ENCODE measurements at regions not wholly inside any gene's neighbourhood (a gene's known extent, or its start where the extent isn't known, plus 50 kb on each side); places are given as distances from the start of the nearest gene placed in this dataset.

DNA sequence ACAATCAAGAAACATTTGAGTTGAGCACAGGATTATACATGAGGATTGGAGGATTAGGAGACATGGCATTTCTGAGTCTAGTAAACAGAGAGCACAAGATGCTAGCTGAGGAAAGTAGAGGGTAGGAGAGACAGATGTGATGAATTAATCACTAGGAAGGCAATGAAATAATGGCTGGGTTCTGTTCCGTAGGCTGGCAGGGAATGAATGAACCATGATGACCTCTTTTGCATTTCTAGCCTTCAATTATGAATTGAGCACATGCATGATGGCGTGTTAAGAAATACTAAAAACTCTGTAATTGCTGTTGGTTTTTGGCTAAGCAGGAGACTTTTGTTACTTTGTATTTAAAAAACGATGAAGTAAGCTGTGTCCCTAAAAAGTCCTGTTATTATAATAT, 420.0 kb upstream of the TLE4 start:
- 95% methylated on average over 3 of the region's 3 CpGs; no CpG with 5 or more reads in 1 of the 2 experiments for WGBS, 2 experiments (ENCODE audit: extremely low coverage in 1 of 2, insufficient coverage in 1 of 2, insufficient read length in 1 of 2, insufficient replicate concordance in 2 of 2, low coverage in 1 of 2, low lambda C conversion rate in 2 of 2, missing lambda C conversion rate in 1 of 2)
- H3K9me3 ChIP-seq (ENCODE audit: insufficient read depth in 2 of 2, low read depth in 1 of 2, low read length in 1 of 2), result no peaks in the 10 kb centered on the region
- H2BK12ac ChIP-seq (ENCODE audit: low read depth, low read length), result no peak overlapping the region
- no peak overlapping the region for H2BK20ac ChIP-seq (ENCODE audit: low read length)
- ChIA-PET POLR2A (ENCODE audit: partially characterized antibody) (no interaction called here), CTCF (ENCODE audit: partially characterized antibody) (interaction anchor here (0.6 to 2.3 kb wide), 9 partner anchors 8 to 240 kb away, joined by 3 to 11 read pairs (median 3); no protein-coding TSS in a partner anchor)
- no peaks in the 10 kb centered on the region for H3K79me2 ChIP-seq (ENCODE audit: control insufficient read depth in 1 of 2, insufficient read depth in 2 of 2, low read length in 2 of 2)
- no peaks in the 10 kb centered on the region for H3K23me2 ChIP-seq (ENCODE audit: low read depth, low read length)
- H3K4me2 ChIP-seq (ENCODE audit: insufficient read depth in 1 of 2, low read depth in 2 of 2, low read length in 2 of 2), result no peak overlapping the region
- no peaks in the 10 kb centered on the region for H3K79me1 ChIP-seq (ENCODE audit: low read depth, low read length)
- H3K18ac ChIP-seq (ENCODE audit: extremely low read depth, low read length), result no peak overlapping the region
- H2BK5ac ChIP-seq (ENCODE audit: low read depth, low read length), result no peak overlapping the region
- no peak overlapping the region for H3K14ac ChIP-seq (ENCODE audit: insufficient read length)
- no peak overlapping the region for H4K8ac ChIP-seq (ENCODE audit: extremely low read depth, insufficient read depth, low read length)
- no peak overlapping the region for H2AFZ ChIP-seq (ENCODE audit: low read length)
- no peak overlapping the region for H3K9ac ChIP-seq (replicated peaks in 1 of 4; ENCODE audit: extremely low read depth in 1 of 4, low read depth in 3 of 4, low read length in 3 of 4)
- H3K27me3 ChIP-seq (replicated peaks in 1 of 4; ENCODE audit: control insufficient read depth in 3 of 4, extremely low read depth in 1 of 4, insufficient read depth in 3 of 4, low read length in 3 of 4), result no peaks in the 10 kb centered on the region
- no peaks in the 10 kb centered on the region for H4K20me1 ChIP-seq (replicated peaks in 1 of 2; ENCODE audit: control insufficient read depth in 1 of 2, insufficient read depth in 2 of 2, low read length in 2 of 2)
- H3K36me3 ChIP-seq (ENCODE audit: control insufficient read depth in 2 of 4, insufficient read depth in 4 of 4, low read length in 3 of 4), result no peaks in the 10 kb centered on the region
- no peak overlapping the region for H2BK15ac ChIP-seq (ENCODE audit: low read length)
- no peak overlapping the region for H3K23ac ChIP-seq (ENCODE audit: insufficient read length)
- no peak for FAIRE-seq
- H2BK120ac ChIP-seq (replicated peaks; ENCODE audit: low read depth, low read length), result no peak overlapping the region
- H4K91ac ChIP-seq (replicated peaks; ENCODE audit: insufficient read length, low read length), result no peak overlapping the region
- H3K4me1 ChIP-seq (replicated peaks in 1 of 4; ENCODE audit: control insufficient read depth in 3 of 4, insufficient read depth in 4 of 4, low read length in 3 of 4), result no peaks in the 10 kb centered on the region
- DNase-seq (ENCODE audit: low read depth in 1 of 2, low spot score in 2 of 2), result no peak
- H3K4ac ChIP-seq (replicated peaks; ENCODE audit: insufficient read length, low read depth, low read length), result no peak overlapping the region
- H4K5ac ChIP-seq (ENCODE audit: insufficient read length, low read depth, low read length), result no peak overlapping the region
- H3K27ac ChIP-seq (ENCODE audit: low read depth, low read length), result no peak overlapping the region
- H2AK5ac ChIP-seq (ENCODE audit: low read depth, low read length), result no peak overlapping the region
- H3K4me3 ChIP-seq (ENCODE audit: extremely low read depth in 1 of 4, insufficient read depth in 2 of 4, low read depth in 3 of 4, low read length in 4 of 4), result no peak overlapping the region
- H3K56ac ChIP-seq (replicated peaks; ENCODE audit: insufficient read length, low read depth, low read length), result no peak overlapping the region
- no peak for TF ChIP-seq BCL11A (IDR thresholded peaks at IDR 0.05; ENCODE audit: low read depth in 2 of 2, low read length in 2 of 2)
- no peak for TF ChIP-seq ASH2L (IDR thresholded peaks at IDR 0.05; ENCODE audit: low read length)
- TF ChIP-seq GABPA (IDR thresholded peaks at IDR 0.05; ENCODE audit: borderline replicate concordance, insufficient read depth, low read length), result no peak
- no peak for TF ChIP-seq POU5F1 (IDR thresholded peaks at IDR 0.05; ENCODE audit: low read depth, low read length)
- no peak for TF ChIP-seq JUN (IDR thresholded peaks at IDR 0.05; ENCODE audit: low read depth, low read length)
